HepG2 (cell line): ENCODE measurements at regions not wholly inside any gene's neighbourhood (a gene's known extent, or its start where the extent isn't known, plus 50 kb on each side); places are given as distances from the start of the nearest gene placed in this dataset.

ENCODE experiments used
- BRCA1 ChIP-seq: sonication (generic); formaldehyde crosslinking; IDR thresholded peaks from 2 replicates; pipeline ENCODE4 v1.4.0; 2020; ENCODE audit warnings: missing genetic modification reagents
- BRD4 ChIP-seq: sonication (generic); formaldehyde crosslinking; IDR thresholded peaks from 2 replicates; pipeline ENCODE4 v1.4.0; 2020; ENCODE audit warnings: missing genetic modification reagents
- CTCF ChIP-seq: sonication (generic); formaldehyde crosslinking; IDR thresholded peaks from 2 replicates; pipeline ENCODE4 v1.5.0; 2020; ENCODE audit warnings: mild to moderate bottlenecking, missing genetic modification reagents, moderate library complexity
- MAX ChIP-seq: IDR thresholded peaks from 2 replicates; pipeline ENCODE4 v1.6.1; 2012; ENCODE audit warnings: inconsistent platforms
- POLR2AphosphoS2 ChIP-seq: IDR thresholded peaks from 2 replicates; pipeline ENCODE4 v1.6.1; 2011; ENCODE audit warnings: low read depth, low read length, improper control_type of control experiment
- RAD21 ChIP-seq: fragments of 450-650 bp; formaldehyde crosslinking; IDR thresholded peaks from 2 replicates; pipeline ENCODE4 v1.5.0; 2020; ENCODE audit warnings: mild to moderate bottlenecking
- SMARCE1 ChIP-seq: fragments of 450-650 bp; IDR thresholded peaks from 2 replicates; pipeline ENCODE4 v1.6.1; 2017; ENCODE audit warnings: borderline replicate concordance
- SRSF1 ChIP-seq: fragments of 200-400 bp; formaldehyde crosslinking; optimal IDR thresholded peaks from 2 replicates; pipeline ENCODE3; 2017; ENCODE audit warnings: mild to moderate bottlenecking, low read depth, low read length, moderate library complexity
- ZNF296 ChIP-seq: sonication (generic); formaldehyde crosslinking; conservative IDR thresholded peaks from 2 replicates; pipeline ENCODE4 v1.5.0; 2020; ENCODE audit warnings: mild to moderate bottlenecking, missing genetic modification reagents

GRCh38 chr10:21413680-21414079, 111.8 kb downstream of the SKIDA1 start:
- no peak for TF ChIP-seq MAX
- no peak for TF ChIP-seq SRSF1
- no peak for TF ChIP-seq ZNF296 (CRISPR knock-in tag)
- no peak for TF ChIP-seq BRD4
- TF ChIP-seq SMARCE1: no peak
- no peak for TF ChIP-seq RAD21 (CRISPR knock-in tag)
- no peak for TF ChIP-seq CTCF (CRISPR knock-in tag)
- no peak for TF ChIP-seq BRCA1 (CRISPR knock-in tag)
- no peak for TF ChIP-seq POLR2AphosphoS2
